HepG2 (cell line): ENCODE measurements at regions not wholly inside any gene's neighbourhood (a gene's known extent, or its start where the extent isn't known, plus 50 kb on each side); places are given as distances from the start of the nearest gene placed in this dataset.

ENCODE experiments used
- ATF7 ChIP-seq, 2 experiments: fragments of 450-650 bp in 1 of 2; sonication (generic) in 1 of 2; formaldehyde crosslinking in 1 of 2; IDR thresholded peaks; 2 replicates each; pipeline versions ENCODE4 v1.4.0 to v1.6.1; 2016 to 2020; ENCODE audit warnings: antibody characterized with exemption in 1 of 2, mild to moderate bottlenecking in 1 of 2, missing genetic modification reagents in 1 of 2
- ELF4 ChIP-seq: sonication (generic); formaldehyde crosslinking; IDR thresholded peaks from 2 replicates; pipeline ENCODE4 v1.5.0; 2020; ENCODE audit warnings: missing genetic modification reagents, mild to moderate bottlenecking, moderate library complexity, borderline replicate concordance
- EP300 ChIP-seq, 3 experiments: sonication (generic) in 1 of 3; formaldehyde crosslinking in 1 of 3; IDR thresholded peaks; 2 replicates each; pipeline versions ENCODE4 v1.5.1 to v1.6.1; 2011 to 2020; ENCODE audit warnings: low read depth in 2 of 3, low read length in 2 of 3, borderline replicate concordance in 1 of 3, improper control_type of control experiment in 1 of 3, mild to moderate bottlenecking in 1 of 3, missing genetic modification reagents in 1 of 3, moderate library complexity in 1 of 3
- FOSL1 ChIP-seq: sonication (generic); formaldehyde crosslinking; IDR thresholded peaks from 2 replicates; pipeline ENCODE4 v1.9.0; 2021; ENCODE audit warnings: missing genetic modification reagents, borderline replicate concordance
- GABPB1 ChIP-seq: IDR thresholded peaks from 2 replicates; pipeline ENCODE4 v1.6.1; 2016; ENCODE audit warnings: mild to moderate bottlenecking, missing genetic modification reagents, moderate library complexity, missing compliant biosample characterization
- NR3C1 ChIP-seq: sonication (generic); formaldehyde crosslinking; IDR thresholded peaks from 2 replicates; pipeline ENCODE4 v1.4.0; 2020; ENCODE audit warnings: missing genetic modification reagents
- POLR2AphosphoS5 ChIP-seq: IDR thresholded peaks from 2 replicates; pipeline ENCODE4 v1.6.1; 2012; ENCODE audit warnings: low read depth, low read length
- ZNF569 ChIP-seq: sonication (generic); formaldehyde crosslinking; IDR thresholded peaks from 2 replicates; pipeline ENCODE4 v1.5.0; 2020; ENCODE audit warnings: mild to moderate bottlenecking, missing genetic modification reagents, moderate library complexity, borderline replicate concordance
- ZNF768 ChIP-seq: sonication (generic); formaldehyde crosslinking; IDR thresholded peaks from 2 replicates; pipeline ENCODE4 v1.4.0; 2020; ENCODE audit warnings: missing genetic modification reagents
- TF ChIP-seq, protein P1 (sequence below): sonication (generic); formaldehyde crosslinking; IDR thresholded peaks from 2 replicates; pipeline ENCODE4 v1.4.0; 2020; ENCODE audit warnings: missing genetic modification reagents
- TF ChIP-seq, protein P2 (sequence below): sonication (generic); formaldehyde crosslinking; IDR thresholded peaks from 2 replicates; pipeline ENCODE4 v1.4.0; 2020; ENCODE audit warnings: missing genetic modification reagents
- TF ChIP-seq, protein P3 (sequence below): sonication (generic); formaldehyde crosslinking; IDR thresholded peaks from 2 replicates; pipeline ENCODE4 v1.4.0; 2020; ENCODE audit warnings: missing genetic modification reagents

DNA sequence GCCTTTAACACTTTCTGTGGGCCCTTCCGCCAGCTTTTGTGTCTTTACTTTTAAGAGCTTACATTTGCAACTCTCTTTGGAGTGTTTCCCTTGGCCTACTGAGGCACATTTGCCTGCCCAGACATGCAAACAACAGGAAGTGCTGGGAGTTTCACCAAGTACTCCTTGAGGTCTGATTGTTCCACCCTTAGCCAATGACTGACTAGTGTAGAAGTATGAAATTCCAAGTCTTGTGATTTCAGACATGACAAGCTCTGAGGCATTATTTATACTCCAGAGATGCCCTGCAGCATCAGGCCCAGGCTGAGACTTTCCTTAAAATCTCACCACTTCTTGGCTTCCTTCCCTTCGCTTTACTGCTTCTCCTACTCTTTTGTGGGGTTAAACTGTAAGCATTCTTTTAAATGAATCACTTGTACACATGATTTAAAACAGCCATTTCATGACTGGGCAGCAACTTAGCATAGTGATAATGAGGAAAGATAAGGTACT lies 174.1 kb downstream of the SLC6A15 start:
- no peak for TF ChIP-seq EP300 (IDR thresholded peaks at IDR 0.05; ENCODE audit: low read depth in 2 of 2, low read length in 2 of 2)
- no peak for TF ChIP-seq EP300 (CRISPR knock-in tag; IDR thresholded peaks at IDR 0.05; ENCODE audit: borderline replicate concordance)
- no peak for TF ChIP-seq ATF7 (IDR thresholded peaks at IDR 0.05)
- no peak for TF ChIP-seq ATF7 (CRISPR knock-in tag; IDR thresholded peaks at IDR 0.05)
- TF ChIP-seq POLR2AphosphoS5 = no peak
- TF ChIP-seq ZNF569 (CRISPR knock-in tag) = no peak
- TF ChIP-seq, protein P1, sequence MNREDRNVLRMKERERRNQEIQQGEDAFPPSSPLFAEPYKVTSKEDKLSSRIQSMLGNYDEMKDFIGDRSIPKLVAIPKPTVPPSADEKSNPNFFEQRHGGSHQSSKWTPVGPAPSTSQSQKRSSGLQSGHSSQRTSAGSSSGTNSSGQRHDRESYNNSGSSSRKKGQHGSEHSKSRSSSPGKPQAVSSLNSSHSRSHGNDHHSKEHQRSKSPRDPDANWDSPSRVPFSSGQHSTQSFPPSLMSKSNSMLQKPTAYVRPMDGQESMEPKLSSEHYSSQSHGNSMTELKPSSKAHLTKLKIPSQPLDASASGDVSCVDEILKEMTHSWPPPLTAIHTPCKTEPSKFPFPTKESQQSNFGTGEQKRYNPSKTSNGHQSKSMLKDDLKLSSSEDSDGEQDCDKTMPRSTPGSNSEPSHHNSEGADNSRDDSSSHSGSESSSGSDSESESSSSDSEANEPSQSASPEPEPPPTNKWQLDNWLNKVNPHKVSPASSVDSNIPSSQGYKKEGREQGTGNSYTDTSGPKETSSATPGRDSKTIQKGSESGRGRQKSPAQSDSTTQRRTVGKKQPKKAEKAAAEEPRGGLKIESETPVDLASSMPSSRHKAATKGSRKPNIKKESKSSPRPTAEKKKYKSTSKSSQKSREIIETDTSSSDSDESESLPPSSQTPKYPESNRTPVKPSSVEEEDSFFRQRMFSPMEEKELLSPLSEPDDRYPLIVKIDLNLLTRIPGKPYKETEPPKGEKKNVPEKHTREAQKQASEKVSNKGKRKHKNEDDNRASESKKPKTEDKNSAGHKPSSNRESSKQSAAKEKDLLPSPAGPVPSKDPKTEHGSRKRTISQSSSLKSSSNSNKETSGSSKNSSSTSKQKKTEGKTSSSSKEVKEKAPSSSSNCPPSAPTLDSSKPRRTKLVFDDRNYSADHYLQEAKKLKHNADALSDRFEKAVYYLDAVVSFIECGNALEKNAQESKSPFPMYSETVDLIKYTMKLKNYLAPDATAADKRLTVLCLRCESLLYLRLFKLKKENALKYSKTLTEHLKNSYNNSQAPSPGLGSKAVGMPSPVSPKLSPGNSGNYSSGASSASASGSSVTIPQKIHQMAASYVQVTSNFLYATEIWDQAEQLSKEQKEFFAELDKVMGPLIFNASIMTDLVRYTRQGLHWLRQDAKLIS (CRISPR knock-in tag) = no peak
- no peak for TF ChIP-seq ELF4 (CRISPR knock-in tag)
- TF ChIP-seq, protein P2, sequence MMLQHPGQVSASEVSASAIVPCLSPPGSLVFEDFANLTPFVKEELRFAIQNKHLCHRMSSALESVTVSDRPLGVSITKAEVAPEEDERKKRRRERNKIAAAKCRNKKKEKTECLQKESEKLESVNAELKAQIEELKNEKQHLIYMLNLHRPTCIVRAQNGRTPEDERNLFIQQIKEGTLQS = no peak
- no peak for TF ChIP-seq ZNF768 (CRISPR knock-in tag)
- no peak for TF ChIP-seq FOSL1 (CRISPR knock-in tag)
- no peak for TF ChIP-seq GABPB1 (CRISPR knock-in tag)
- TF ChIP-seq, protein P3, sequence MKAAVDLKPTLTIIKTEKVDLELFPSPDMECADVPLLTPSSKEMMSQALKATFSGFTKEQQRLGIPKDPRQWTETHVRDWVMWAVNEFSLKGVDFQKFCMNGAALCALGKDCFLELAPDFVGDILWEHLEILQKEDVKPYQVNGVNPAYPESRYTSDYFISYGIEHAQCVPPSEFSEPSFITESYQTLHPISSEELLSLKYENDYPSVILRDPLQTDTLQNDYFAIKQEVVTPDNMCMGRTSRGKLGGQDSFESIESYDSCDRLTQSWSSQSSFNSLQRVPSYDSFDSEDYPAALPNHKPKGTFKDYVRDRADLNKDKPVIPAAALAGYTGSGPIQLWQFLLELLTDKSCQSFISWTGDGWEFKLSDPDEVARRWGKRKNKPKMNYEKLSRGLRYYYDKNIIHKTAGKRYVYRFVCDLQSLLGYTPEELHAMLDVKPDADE (CRISPR knock-in tag) = no peak
- TF ChIP-seq NR3C1 (CRISPR knock-in tag) = no peak
